ENCODE measurements at regions not wholly inside any gene's neighbourhood (a gene's known extent, or its start where the extent isn't known, plus 50 kb on each side); places are given as distances from the start of the nearest gene placed in this dataset.

DNA sequence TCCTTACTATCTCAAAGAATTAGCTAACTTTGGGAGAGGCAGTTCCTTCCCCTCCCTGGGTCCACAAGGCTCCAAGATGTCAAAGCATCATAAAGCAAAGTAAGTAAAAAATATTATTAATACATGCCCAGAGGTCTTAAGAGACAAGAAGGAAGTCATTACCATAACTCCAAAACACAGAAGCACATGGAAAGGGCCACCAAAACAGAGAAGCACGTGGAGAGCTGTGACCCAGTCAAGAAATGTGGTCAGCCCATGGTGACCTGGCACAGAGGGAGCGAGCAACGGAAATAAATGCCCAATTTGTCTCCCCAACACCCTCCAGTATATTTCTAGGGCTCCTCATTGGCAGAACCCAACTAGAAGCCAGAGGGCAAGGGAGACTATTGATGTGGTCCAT, 277.5 kb upstream of the API5 start:
- no peak overlapping the region for H3K4me3 Mint-ChIP-seq
- ChIA-PET CTCF (no interaction called here), POLR2A (no interaction called here)
- DNase-seq, result no peak
- TF ChIP-seq, protein P1, sequence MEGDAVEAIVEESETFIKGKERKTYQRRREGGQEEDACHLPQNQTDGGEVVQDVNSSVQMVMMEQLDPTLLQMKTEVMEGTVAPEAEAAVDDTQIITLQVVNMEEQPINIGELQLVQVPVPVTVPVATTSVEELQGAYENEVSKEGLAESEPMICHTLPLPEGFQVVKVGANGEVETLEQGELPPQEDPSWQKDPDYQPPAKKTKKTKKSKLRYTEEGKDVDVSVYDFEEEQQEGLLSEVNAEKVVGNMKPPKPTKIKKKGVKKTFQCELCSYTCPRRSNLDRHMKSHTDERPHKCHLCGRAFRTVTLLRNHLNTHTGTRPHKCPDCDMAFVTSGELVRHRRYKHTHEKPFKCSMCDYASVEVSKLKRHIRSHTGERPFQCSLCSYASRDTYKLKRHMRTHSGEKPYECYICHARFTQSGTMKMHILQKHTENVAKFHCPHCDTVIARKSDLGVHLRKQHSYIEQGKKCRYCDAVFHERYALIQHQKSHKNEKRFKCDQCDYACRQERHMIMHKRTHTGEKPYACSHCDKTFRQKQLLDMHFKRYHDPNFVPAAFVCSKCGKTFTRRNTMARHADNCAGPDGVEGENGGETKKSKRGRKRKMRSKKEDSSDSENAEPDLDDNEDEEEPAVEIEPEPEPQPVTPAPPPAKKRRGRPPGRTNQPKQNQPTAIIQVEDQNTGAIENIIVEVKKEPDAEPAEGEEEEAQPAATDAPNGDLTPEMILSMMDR (IDR thresholded peaks at IDR 0.05), result no peak
- H3K27ac Mint-ChIP-seq, result no peak overlapping the region
- intact Hi-C loops (cut with micrococcal nuclease), result no loop called here
- ATAC-seq (ENCODE audit: low read depth), result no peak
- no peaks in the 10 kb centered on the region for H3K27me3 Mint-ChIP-seq
- H3K36me3 Mint-ChIP-seq (ENCODE audit: low read depth), result no peaks in the 10 kb centered on the region
- H3K4me1 Mint-ChIP-seq, result no peaks in the 10 kb centered on the region
- peaks cover 6% of the 10 kb centered on the region for H3K9me3 Mint-ChIP-seq

DNA sequence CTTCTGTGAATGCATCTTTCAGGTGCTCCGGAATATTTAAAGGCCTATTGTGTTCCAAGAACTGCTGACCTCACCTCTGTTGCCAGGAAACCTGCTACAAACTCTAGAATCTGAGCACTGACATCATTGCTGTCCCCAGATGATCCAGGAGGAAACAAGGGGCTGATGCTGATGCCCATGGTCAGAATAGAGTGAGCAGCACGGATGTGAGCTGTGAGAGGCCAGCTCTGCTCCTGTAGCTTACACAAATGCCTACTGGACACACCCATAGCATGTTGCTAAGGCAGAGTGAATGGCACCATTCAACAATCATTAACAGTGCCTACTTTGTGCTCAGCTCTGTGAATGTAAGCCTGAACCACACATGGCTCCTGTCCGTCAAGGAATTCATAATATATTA, 276.7 kb upstream of the API5 start:
- Mint-ChIP-seq H3K27me3 (no peaks in the 10 kb centered on the region), H3K27ac (no peak overlapping the region), H3K9me3 (peaks cover 3% of the 10 kb centered on the region), H3K36me3 (ENCODE audit: low read depth) (no peaks in the 10 kb centered on the region), H3K4me3 (no peak overlapping the region), H3K4me1 (no peaks in the 10 kb centered on the region)
- ChIA-PET POLR2A (no interaction called here), CTCF (no interaction called here)
- intact Hi-C loops (cut with micrococcal nuclease), result no loop called here
- TF ChIP-seq, protein P1 (IDR thresholded peaks at IDR 0.05), result no peak
- ATAC-seq (ENCODE audit: low read depth) (no peak), DNase-seq (no peak)

DNA sequence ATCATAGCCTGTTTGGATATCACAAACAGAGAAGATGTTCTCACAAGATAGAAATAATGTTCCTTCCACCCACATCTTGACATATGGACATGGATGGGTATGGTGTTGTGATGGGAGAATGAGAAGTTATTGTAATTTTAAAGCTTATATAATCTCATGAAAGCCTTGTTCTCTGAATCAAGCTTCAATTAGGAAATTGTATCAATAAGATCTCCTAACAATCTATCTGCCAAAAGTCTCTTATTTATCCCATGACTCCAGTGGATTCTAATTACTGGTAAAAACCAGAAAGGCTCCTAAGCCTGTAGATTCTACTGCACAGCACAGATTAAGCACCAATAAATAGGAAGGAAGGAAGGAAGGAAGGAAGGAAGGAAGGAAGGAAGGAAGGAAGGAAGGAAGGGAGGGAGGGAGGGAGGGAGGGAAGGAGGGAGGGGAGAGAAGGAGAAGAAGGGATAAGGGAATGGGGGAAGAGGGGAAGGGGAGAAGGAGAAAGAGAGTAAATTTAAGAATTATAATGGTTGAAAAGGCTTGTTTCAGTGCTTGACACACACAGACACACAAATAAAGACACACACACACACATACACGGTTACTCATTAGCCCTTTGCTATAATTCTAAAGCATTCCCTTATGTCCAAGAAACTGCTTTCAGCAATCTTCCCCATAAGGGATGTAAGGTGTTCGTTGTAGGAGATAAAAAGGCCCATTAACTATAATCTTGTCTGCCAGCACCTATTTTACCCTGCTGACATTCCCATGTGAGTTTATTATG, 258.0 kb upstream of the API5 start:
- no peak for ATAC-seq (ENCODE audit: low read depth)
- POLR2A ChIA-PET, result no interaction called here
- H3K36me3 Mint-ChIP-seq (ENCODE audit: low read depth), result no peaks in the 10 kb centered on the region
- peaks cover 3% of the 10 kb centered on the region for H3K9me3 Mint-ChIP-seq
- TF ChIP-seq, protein P1 (IDR thresholded peaks at IDR 0.05), result no peak
- CTCF ChIA-PET, result no interaction called here
- no peaks in the 10 kb centered on the region for H3K27me3 Mint-ChIP-seq
- no peak overlapping the region for H3K27ac Mint-ChIP-seq
- intact Hi-C loops (cut with micrococcal nuclease), result no loop called here
- DNase-seq, result no peak
- H3K4me3 Mint-ChIP-seq, result no peak overlapping the region
- no peaks in the 10 kb centered on the region for H3K4me1 Mint-ChIP-seq

DNA sequence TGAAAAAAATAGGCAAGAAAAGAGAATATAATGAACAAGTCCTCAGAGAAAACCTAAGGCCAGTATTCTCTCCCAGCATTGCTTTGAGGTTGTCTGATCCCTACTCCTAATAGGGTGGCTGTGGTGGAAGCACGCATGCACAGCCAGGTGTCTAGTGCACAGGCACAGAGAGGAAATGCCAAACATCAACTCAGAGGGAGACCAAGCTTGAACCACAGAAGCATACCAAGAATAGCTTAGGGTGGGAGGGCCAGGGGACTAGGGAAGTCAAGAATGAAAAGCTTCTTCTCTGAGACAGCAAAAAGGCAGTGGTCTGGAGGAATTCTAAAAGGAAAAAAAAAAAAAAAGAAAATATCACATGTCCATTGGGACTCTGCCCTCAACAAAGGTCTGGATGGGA, 244.1 kb upstream of the API5 start:
- Mint-ChIP-seq H3K27me3 (no peaks in the 10 kb centered on the region), H3K4me1 (no peaks in the 10 kb centered on the region), H3K36me3 (ENCODE audit: low read depth) (no peaks in the 10 kb centered on the region), H3K4me3 (no peak overlapping the region), H3K27ac (no peak overlapping the region), H3K9me3 (peaks cover 4% of the 10 kb centered on the region)
- POLR2A ChIA-PET, result no interaction called here
- ATAC-seq (ENCODE audit: low read depth) (no peak), DNase-seq (no peak)
- intact Hi-C loops (cut with micrococcal nuclease), result no loop called here
- TF ChIP-seq, protein P1 (IDR thresholded peaks at IDR 0.05), result no peak
- CTCF ChIA-PET, result no interaction called here

DNA sequence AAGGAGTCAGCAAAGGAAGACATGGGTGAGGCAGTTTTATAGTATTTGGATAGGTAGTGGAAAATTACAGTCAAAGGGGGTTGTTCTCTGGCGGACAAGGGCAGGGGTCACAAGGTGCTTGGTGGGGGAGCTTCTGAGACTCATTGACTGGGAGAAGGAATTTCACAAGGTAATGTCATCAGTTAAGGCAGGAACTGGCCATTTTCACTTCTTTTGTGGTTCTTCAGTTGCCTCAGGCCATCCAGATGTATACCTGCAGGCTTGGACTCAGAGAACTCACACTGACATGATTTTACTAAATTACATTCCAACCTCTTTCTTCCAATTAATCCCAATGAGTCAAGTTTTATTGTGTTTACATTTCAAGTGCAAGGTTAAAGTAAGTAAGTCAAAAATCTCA, 240.5 kb upstream of the API5 start:
- H3K4me3 Mint-ChIP-seq, result no peak overlapping the region
- CTCF ChIA-PET, result no interaction called here

More for the DNA sequence above, 240.5 kb upstream of the API5 start:
- Mint-ChIP-seq H3K4me1 (no peaks in the 10 kb centered on the region), H3K9me3 (peaks cover 4% of the 10 kb centered on the region), H3K27ac (no peak overlapping the region), H3K36me3 (ENCODE audit: low read depth) (no peaks in the 10 kb centered on the region), H3K27me3 (no peaks in the 10 kb centered on the region)
- ATAC-seq (ENCODE audit: low read depth), result no peak
- no peak for DNase-seq
- intact Hi-C loops (cut with micrococcal nuclease), result no loop called here
- POLR2A ChIA-PET, result no interaction called here
- TF ChIP-seq, protein P1 (IDR thresholded peaks at IDR 0.05), result no peak

All from activated B cell treated with CpG ODN at 0.5 μM for 24 hours (primary cell).